SK-N-MC (cell line): ENCODE measurements at regions not wholly inside any gene's neighbourhood (a gene's known extent, or its start where the extent isn't known, plus 50 kb on each side); places are given as distances from the start of the nearest gene placed in this dataset.

Source experiments
- DNase-seq: peaks from one replicate; pipeline ENCODE4 v3.0.0-alpha.2; 2011; ENCODE audit warnings: low read depth, low spot score
- H3K27ac ChIP-seq: fragments of 200-600 bp; sonication (generic); 2 replicates; pipeline ENCODE4 v1.5.1; 2016; ENCODE audit warnings: mixed run types
- H3K36me3 ChIP-seq: fragments of 200-600 bp; sonication (generic); 2 replicates; pipeline ENCODE4 v1.6.1; 2017; ENCODE audit warnings: antibody characterized with exemption, low read length, mixed read lengths; ENCODE audit not compliant: insufficient read depth
- H3K4me3 ChIP-seq: fragments of 200-600 bp; sonication (generic); 2 replicates; pipeline ENCODE4 v1.5.1; 2016
- H3K9ac ChIP-seq: fragments of 200-600 bp; sonication (generic); 2 replicates; pipeline ENCODE4 v1.8.0; 2017; ENCODE audit warnings: mixed run types, mixed read lengths; ENCODE audit not compliant: insufficient read length
- H3K9me3 ChIP-seq: fragments of 200-600 bp; sonication (generic); 2 replicates; pipeline ENCODE4 v1.6.1; 2017; ENCODE audit warnings: low read depth, mild to moderate bottlenecking, antibody characterized with exemption, low read length, moderate library complexity, mixed read lengths
- EZH2 ChIP-seq: fragments of 200-600 bp; sonication (generic); IDR thresholded peaks from one replicate; pipeline ENCODE4 v1.6.1; 2017; ENCODE audit warnings: antibody characterized with exemption
- FOXP2 ChIP-seq: optimal IDR thresholded peaks from 2 replicates; pipeline ENCODE3; 2011; ENCODE audit warnings: mild to moderate bottlenecking, moderate library complexity; ENCODE audit not compliant: insufficient read depth; ENCODE audit errors: extremely low read length, control extremely low read depth
- POLR2AphosphoS5 ChIP-seq: IDR thresholded peaks from 2 replicates; pipeline ENCODE4 v1.6.1; 2012; ENCODE audit warnings: mild to moderate bottlenecking, low read depth, low read length, borderline replicate concordance

GRCh38 chr3:5564278-5564666 lies 376.8 kb downstream of the EDEM1 start:
- no peak for DNase-seq
- H3K27ac ChIP-seq = no peak overlapping the region
- no peaks in the 10 kb centered on the region for H3K9me3 ChIP-seq
- no peak overlapping the region for H3K4me3 ChIP-seq
- TF ChIP-seq EZH2 = no peak
- no peak for TF ChIP-seq POLR2AphosphoS5
- no peak for TF ChIP-seq FOXP2
- H3K36me3 ChIP-seq = no peaks in the 10 kb centered on the region
- no peak overlapping the region for H3K9ac ChIP-seq

DNA sequence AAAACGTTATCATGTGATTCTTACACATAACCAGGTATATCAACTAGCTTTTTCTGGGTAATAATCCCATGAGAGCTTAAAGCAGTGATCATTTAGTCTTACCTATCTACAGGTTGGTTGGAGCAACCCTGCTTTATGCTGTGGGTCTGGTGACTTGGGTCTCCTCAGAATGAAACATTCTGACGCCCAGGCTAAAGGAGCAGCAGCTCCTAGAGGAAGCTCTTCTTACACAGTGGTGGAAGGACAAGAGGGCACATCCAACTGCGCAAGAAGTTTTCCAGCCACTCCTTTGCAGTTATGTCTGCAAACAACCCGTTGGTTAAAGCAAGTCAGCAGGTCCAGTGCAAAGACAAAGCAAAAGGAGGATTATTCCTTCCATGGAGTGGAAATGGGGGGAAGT lies 377.5 kb downstream of the EDEM1 start:
- no peaks in the 10 kb centered on the region for H3K36me3 ChIP-seq
- no peak overlapping the region for H3K4me3 ChIP-seq
- TF ChIP-seq EZH2 = no peak
- TF ChIP-seq FOXP2 = no peak
- no peak for TF ChIP-seq POLR2AphosphoS5
- no peak overlapping the region for H3K9ac ChIP-seq
- DNase-seq = no peak
- H3K9me3 ChIP-seq = no peaks in the 10 kb centered on the region
- no peak overlapping the region for H3K27ac ChIP-seq

GRCh38 chr3:5567113-5567512 lies 379.6 kb downstream of the EDEM1 start:
- H3K9ac ChIP-seq = no peak overlapping the region
- H3K36me3 ChIP-seq = no peaks in the 10 kb centered on the region
- TF ChIP-seq EZH2 (no peak), POLR2AphosphoS5 (no peak), FOXP2 (no peak)
- H3K9me3 ChIP-seq = no peaks in the 10 kb centered on the region
- H3K27ac ChIP-seq = no peak overlapping the region
- no peak overlapping the region for H3K4me3 ChIP-seq
- no peak for DNase-seq

DNA sequence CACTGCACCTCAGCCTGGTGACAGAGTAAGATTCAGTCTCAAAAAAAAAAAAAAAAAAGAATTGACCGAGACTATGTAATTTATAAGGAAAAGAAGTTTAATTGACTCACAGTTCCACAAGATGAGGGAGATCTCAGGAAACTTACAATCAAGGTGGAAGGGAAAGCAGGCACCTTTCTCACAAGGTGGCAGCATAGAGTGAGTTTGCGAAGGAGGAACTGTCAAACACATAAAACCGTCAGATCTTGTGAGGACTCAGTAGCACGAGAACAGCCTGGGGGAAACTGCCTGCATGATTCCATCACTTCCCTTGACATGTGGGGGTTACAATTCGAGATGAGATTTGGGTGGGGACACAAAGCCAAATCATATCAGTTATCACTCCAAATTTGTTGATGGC lies 380.9 kb downstream of the EDEM1 start:
- DNase-seq = no peak
- Histone ChIP-seq H3K36me3 (no peaks in the 10 kb centered on the region), H3K9me3 (no peaks in the 10 kb centered on the region), H3K27ac (no peak overlapping the region), H3K9ac (no peak overlapping the region), H3K4me3 (no peak overlapping the region)
- TF ChIP-seq EZH2 = no peak
- no peak for TF ChIP-seq POLR2AphosphoS5

DNA sequence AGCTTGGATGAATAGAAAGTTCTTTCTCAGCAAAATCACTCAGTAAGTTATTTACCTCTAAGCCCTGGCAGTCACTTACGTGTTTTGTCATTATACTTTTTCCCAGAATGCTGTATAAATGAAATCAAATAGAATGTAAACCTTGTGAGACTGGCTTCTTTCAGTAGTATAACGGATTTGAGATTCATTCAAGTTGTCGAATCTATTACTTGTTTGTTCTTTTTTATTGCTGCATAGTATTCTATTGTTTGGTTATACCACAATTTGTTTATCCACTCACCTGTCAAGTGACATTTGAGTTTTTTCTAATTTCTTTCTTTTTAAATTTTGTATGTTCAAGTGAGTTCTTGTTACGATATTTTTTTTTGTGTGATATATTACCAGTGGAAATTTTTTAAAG lies 381.6 kb downstream of the EDEM1 start:
- no peaks in the 10 kb centered on the region for H3K9me3 ChIP-seq
- no peaks in the 10 kb centered on the region for H3K36me3 ChIP-seq
- no peak overlapping the region for H3K27ac ChIP-seq
- DNase-seq = no peak
- H3K4me3 ChIP-seq = no peak overlapping the region
- TF ChIP-seq EZH2 = no peak
- no peak for TF ChIP-seq POLR2AphosphoS5
- no peak for TF ChIP-seq FOXP2
- H3K9ac ChIP-seq = no peak overlapping the region

- TF ChIP-seq POLR2AphosphoS5 (no peak), EZH2 (no peak), FOXP2 (no peak)
- H3K27ac ChIP-seq = no peak overlapping the region
- no peak for DNase-seq
- no peaks in the 10 kb centered on the region for H3K9me3 ChIP-seq
- H3K36me3 ChIP-seq = no peaks in the 10 kb centered on the region
- no peak overlapping the region for H3K4me3 ChIP-seq
- H3K9ac ChIP-seq = no peak overlapping the region
Observed at GRCh38 chr3:5572168-5572567, 384.7 kb downstream of the EDEM1 start.

- no peak overlapping the region for H3K9ac ChIP-seq
- H3K9me3 ChIP-seq = no peaks in the 10 kb centered on the region
- H3K36me3 ChIP-seq = no peaks in the 10 kb centered on the region
- DNase-seq = no peak
- no peak overlapping the region for H3K27ac ChIP-seq
- TF ChIP-seq POLR2AphosphoS5 (no peak), FOXP2 (no peak), EZH2 (no peak)
- H3K4me3 ChIP-seq = no peak overlapping the region
Observed at GRCh38 chr3:5576277-5577011, 388.9 kb downstream of the EDEM1 start.

- no peak for DNase-seq
- H3K4me3 ChIP-seq = no peak overlapping the region
- TF ChIP-seq FOXP2 (no peak), POLR2AphosphoS5 (no peak), EZH2 (no peak)
- no peaks in the 10 kb centered on the region for H3K36me3 ChIP-seq
- H3K9ac ChIP-seq = no peak overlapping the region
- no peaks in the 10 kb centered on the region for H3K9me3 ChIP-seq
- H3K27ac ChIP-seq = no peak overlapping the region
Observed at GRCh38 chr3:5579139-5579602, 391.7 kb downstream of the EDEM1 start.

- no peak for DNase-seq
Observed at GRCh38 chr3:5579946-5580345, 392.4 kb downstream of the EDEM1 start.

More at GRCh38 chr3:5579946-5580345, 392.4 kb downstream of the EDEM1 start:
- no peak for TF ChIP-seq EZH2
- TF ChIP-seq FOXP2 = no peak
- no peak for TF ChIP-seq POLR2AphosphoS5
- Histone ChIP-seq H3K36me3 (no peaks in the 10 kb centered on the region), H3K9me3 (no peaks in the 10 kb centered on the region), H3K27ac (no peak overlapping the region), H3K4me3 (no peak overlapping the region), H3K9ac (no peak overlapping the region)
